Natural killer cell (primary cell): ENCODE measurements at regions not wholly inside any gene's neighbourhood (a gene's known extent, or its start where the extent isn't known, plus 50 kb on each side); places are given as distances from the start of the nearest gene placed in this dataset.

Experiments used
- ATAC-seq, 3 donors: fragments of 150-1000 bp in 2 of 3; fragments of 200-7000 bp in 1 of 3; cut with Tn5 transposase; 1 replicate in 1 of 3; 2 replicates in 2 of 3; pipeline ENCODE4 v1.10.0; 2021; ENCODE audit warnings: mild to moderate bottlenecking in 2 of 3, moderate library complexity in 2 of 3
- DNase-seq, 2 donors: peaks; one replicate each; pipeline versions ENCODE4 v3.0.0 to v3.0.0-alpha.2; 2013 to 2021; ENCODE audit warnings: mixed read lengths in 1 of 2
- H3K27ac ChIP-seq: one replicate; pipeline ENCODE4 v1.5.1; 2013; ENCODE audit warnings: mild to moderate bottlenecking, low read length
- H3K27me3 ChIP-seq: one replicate; pipeline ENCODE4 v1.6.1; 2013; ENCODE audit warnings: low read length; ENCODE audit not compliant: control insufficient read depth, insufficient read depth
- H3K36me3 ChIP-seq: one replicate; pipeline ENCODE4 v1.6.1; 2013; ENCODE audit warnings: low read length; ENCODE audit not compliant: control insufficient read depth, insufficient read depth
- H3K4me1 ChIP-seq: one replicate; pipeline ENCODE4 v1.6.1; 2013; ENCODE audit warnings: low read length; ENCODE audit not compliant: control insufficient read depth, insufficient read depth
- H3K4me3 ChIP-seq: one replicate; pipeline ENCODE4 v1.5.1; 2013; ENCODE audit warnings: low read length
- H3K9me3 ChIP-seq: one replicate; pipeline ENCODE4 v1.6.1; 2013; ENCODE audit warnings: low read length; ENCODE audit not compliant: control insufficient read depth, insufficient read depth
- H3K27ac Mint-ChIP-seq, 2 donors: one replicate each; pipeline ENCODE4 v1.8.0; 2022; ENCODE audit warnings: mild to moderate bottlenecking in 2 of 2, mixed read lengths in 2 of 2, moderate library complexity in 1 of 2
- H3K27me3 Mint-ChIP-seq, 2 donors: one replicate each; pipeline ENCODE4 v1.8.0; 2022; ENCODE audit warnings: low read depth in 2 of 2, mixed read lengths in 2 of 2
- H3K36me3 Mint-ChIP-seq: one replicate; pipeline ENCODE4 v1.8.0; 2022; ENCODE audit warnings: mixed read lengths
- H3K4me1 Mint-ChIP-seq, 2 donors: one replicate each; pipeline ENCODE4 v1.8.0; 2022; ENCODE audit warnings: mixed read lengths in 2 of 2
- H3K4me3 Mint-ChIP-seq: one replicate; pipeline ENCODE4 v1.8.0; 2022; ENCODE audit warnings: mild to moderate bottlenecking, moderate library complexity, mixed read lengths
- H3K9me3 Mint-ChIP-seq, 2 donors: one replicate each; pipeline ENCODE4 v1.8.0; 2022; ENCODE audit warnings: mixed read lengths in 2 of 2
- CTCF ChIP-seq: fragments of 200-600 bp; IDR thresholded peaks from one replicate; pipeline ENCODE4 v1.8.0; 2022; ENCODE audit warnings: antibody characterized with exemption
- WGBS: methylation state at CpG from one replicate; pipeline ENCODE4 v1.1.7; 2013; ENCODE audit warnings: missing lambda C conversion rate; ENCODE audit not compliant: insufficient coverage; 5-methylcytosine and 5-hydroxymethylcytosine counted together
- intact Hi-C: fragments of 100-400 bp; cut with micrococcal nuclease; formaldehyde crosslinking; loops from one replicate; pipeline ENCODE4 v1.14.2; 2022

- Histone ChIP-seq H3K36me3 (no peaks in the 10 kb centered on the region), H3K27ac (no peak overlapping the region), H3K4me1 (no peaks in the 10 kb centered on the region), H3K27me3 (no peaks in the 10 kb centered on the region), H3K4me3 (no peak overlapping the region), H3K9me3 (no peaks in the 10 kb centered on the region)
- no peak for TF ChIP-seq CTCF
- intact Hi-C loops = no loop called here
- Mint-ChIP-seq H3K36me3 (no peaks in the 10 kb centered on the region), H3K27me3 (peaks cover 0 to 13% of the 10 kb centered on the region in 2 donors), H3K4me1 (no peaks in the 10 kb centered on the region), H3K9me3 (no peaks in the 10 kb centered on the region), H3K4me3 (no peak overlapping the region), H3K27ac (no peak overlapping the region)
- no CpG with 5 or more reads among the region's 2 CpGs for WGBS
- no peak for DNase-seq
- ATAC-seq = no peak
Measured at GRCh38 chrX:124720532-124720931, 374.2 kb downstream of the SH2D1A start.

- H3K4me1 Mint-ChIP-seq = no peaks in the 10 kb centered on the region
- H3K27ac Mint-ChIP-seq = no peak overlapping the region
- Histone ChIP-seq H3K4me1 (no peaks in the 10 kb centered on the region), H3K27me3 (no peaks in the 10 kb centered on the region), H3K27ac (no peak overlapping the region), H3K4me3 (no peak overlapping the region), H3K36me3 (no peaks in the 10 kb centered on the region), H3K9me3 (no peaks in the 10 kb centered on the region)
- peaks cover 8 to 14% of the 10 kb centered on the region in 2 donors for H3K27me3 Mint-ChIP-seq
- ATAC-seq = no peak
- intact Hi-C loops = no loop called here
- DNase-seq = peak in 1 of 2 donors; percentile 2
- WGBS = no CpG with 5 or more reads among the region's 1 CpG
- no peak for TF ChIP-seq CTCF
- H3K9me3 Mint-ChIP-seq = no peaks in the 10 kb centered on the region
- H3K4me3 Mint-ChIP-seq = no peak overlapping the region
- H3K36me3 Mint-ChIP-seq = no peaks in the 10 kb centered on the region
Measured at GRCh38 chrX:124725502-124725901, 379.1 kb downstream of the SH2D1A start.

GRCh38 chrX:124726292-124726691 lies 379.9 kb downstream of the SH2D1A start:
- Mint-ChIP-seq H3K27ac (no peak overlapping the region), H3K36me3 (no peaks in the 10 kb centered on the region), H3K27me3 (peaks cover 8 to 9% of the 10 kb centered on the region in 2 donors), H3K4me1 (peaks cover 0 to 1% of the 10 kb centered on the region in 2 donors), H3K9me3 (no peaks in the 10 kb centered on the region), H3K4me3 (no peak overlapping the region)
- Histone ChIP-seq H3K9me3 (no peaks in the 10 kb centered on the region), H3K36me3 (no peaks in the 10 kb centered on the region), H3K4me3 (no peak overlapping the region), H3K27me3 (no peaks in the 10 kb centered on the region), H3K4me1 (no peaks in the 10 kb centered on the region), H3K27ac (no peak overlapping the region)
- ATAC-seq (no peak), DNase-seq (peak in 1 of 2 donors; percentile 3)
- intact Hi-C loops = no loop called here
- WGBS = no CpG with 5 or more reads among the region's 2 CpGs
- no peak for TF ChIP-seq CTCF

- ATAC-seq (no peak), DNase-seq (no peak)
- whole genome bisulfite sequencing = 100% methylated on average over 1 of the region's 1 CpG
- no peak for TF ChIP-seq CTCF
- H3K27ac ChIP-seq = no peak overlapping the region
- H3K9me3 ChIP-seq = no peaks in the 10 kb centered on the region
- H3K4me1 ChIP-seq = no peaks in the 10 kb centered on the region
- Mint-ChIP-seq H3K4me3 (no peak overlapping the region), H3K27me3 (peaks cover 8 to 9% of the 10 kb centered on the region in 2 donors), H3K4me1 (peaks cover 0 to 5% of the 10 kb centered on the region in 2 donors), H3K36me3 (no peaks in the 10 kb centered on the region), H3K27ac (no peak overlapping the region), H3K9me3 (no peaks in the 10 kb centered on the region)
- intact Hi-C loops = no loop called here
- H3K36me3 ChIP-seq = no peaks in the 10 kb centered on the region
- H3K4me3 ChIP-seq = no peak overlapping the region
- H3K27me3 ChIP-seq = no peaks in the 10 kb centered on the region
Measured at GRCh38 chrX:124726881-124727280, 380.5 kb downstream of the SH2D1A start.
